Mammary epithelial cell (primary cell): ENCODE measurements at regions not wholly inside any gene's neighbourhood (a gene's known extent, or its start where the extent isn't known, plus 50 kb on each side); places are given as distances from the start of the nearest gene placed in this dataset.

Experiments
- CTCF ChIP-seq, 2 donors: IDR thresholded peaks in 1 of 2; conservative IDR thresholded peaks in 1 of 2; 2 replicates each; pipeline ENCODE4 v1.5.1; 2011 to 2012; ENCODE audit warnings: inconsistent platforms in 2 of 2, low read length in 2 of 2, mild to moderate bottlenecking in 2 of 2, control low read depth in 1 of 2, low read depth in 1 of 2; ENCODE audit not compliant: insufficient read depth in 1 of 2; ENCODE audit errors: extremely low read depth in 1 of 2
- EZH2 ChIP-seq: IDR thresholded peaks from 2 replicates; pipeline ENCODE4 v1.6.1; 2012; ENCODE audit warnings: low read length, inconsistent platforms, borderline replicate concordance

GRCh38 chr6:128767150-128767549, 115.8 kb upstream of the LAMA2 start:
- TF ChIP-seq CTCF (conservative IDR thresholded peaks at IDR 0.05 in 1 of 2, IDR thresholded peaks at IDR 0.05 in 1 of 2; ENCODE audit: extremely low read depth in 1 of 2, insufficient read depth in 1 of 2, low read depth in 1 of 2, low read length in 2 of 2) (no peak), EZH2 (no peak)
